Smooth muscle cell (in vitro differentiated cells): ENCODE measurements at regions not wholly inside any gene's neighbourhood (a gene's known extent, or its start where the extent isn't known, plus 50 kb on each side); places are given as distances from the start of the nearest gene placed in this dataset.

Source experiments
- DNase-seq: peaks from one replicate; lab custom pipeline; 2025; ENCODE audit not compliant: unreplicated experiment; lab: John Stamatoyannopoulos, UW
- H2AFZ ChIP-seq: fragments of 200-600 bp; sonication (generic); 2 replicates; pipeline ENCODE4 v1.6.0; 2016; ENCODE audit warnings: antibody characterized with exemption, low read depth, mild to moderate bottlenecking
- H3F3A ChIP-seq: fragments of 200-600 bp; sonication (generic); 2 replicates; pipeline ENCODE4 v1.6.0; 2017; ENCODE audit warnings: antibody characterized with exemption, low read depth
- H3K27ac ChIP-seq: fragments of 200-600 bp; sonication (generic); 2 replicates; pipeline ENCODE4 v1.5.1; 2016; ENCODE audit warnings: low read depth, mild to moderate bottlenecking
- H3K27me3 ChIP-seq: fragments of 200-600 bp; sonication (generic); 2 replicates; pipeline ENCODE4 v1.6.1; 2016; ENCODE audit warnings: low read depth, mild to moderate bottlenecking
- H3K36me3 ChIP-seq: fragments of 200-600 bp; sonication (generic); 2 replicates; pipeline ENCODE4 v1.5.1; 2016; ENCODE audit warnings: low read depth
- H3K4me1 ChIP-seq: fragments of 200-600 bp; sonication (generic); 2 replicates; pipeline ENCODE4 v1.5.1; 2016; ENCODE audit warnings: low read depth
- H3K4me2 ChIP-seq: fragments of 200-600 bp; sonication (generic); 2 replicates; pipeline ENCODE4 v1.6.0; 2016; ENCODE audit warnings: mild to moderate bottlenecking
- H3K4me3 ChIP-seq: fragments of 200-600 bp; sonication (generic); 2 replicates; pipeline ENCODE4 v1.5.1; 2016; ENCODE audit warnings: mild to moderate bottlenecking
- H3K79me2 ChIP-seq: fragments of 200-600 bp; sonication (generic); 2 replicates; pipeline ENCODE4 v1.6.0; 2016; ENCODE audit warnings: low read depth, mild to moderate bottlenecking
- H3K9ac ChIP-seq: fragments of 200-600 bp; sonication (generic); 2 replicates; pipeline ENCODE4 v1.6.0; 2016; ENCODE audit warnings: low read depth
- H3K9me3 ChIP-seq: fragments of 200-600 bp; sonication (generic); replicated peaks from 2 replicates; pipeline ENCODE4 v1.5.1; 2016; ENCODE audit warnings: low read depth
- H4K20me1 ChIP-seq: fragments of 200-600 bp; sonication (generic); 2 replicates; pipeline ENCODE4 v1.6.0; 2016; ENCODE audit warnings: low read depth
- CTCF ChIP-seq: fragments of 200-600 bp; sonication (generic); IDR thresholded peaks from 2 replicates; pipeline ENCODE4 v1.5.1; 2017; ENCODE audit warnings: borderline replicate concordance, mild to moderate bottlenecking, antibody characterized with exemption; ENCODE audit not compliant: insufficient read depth, poor library complexity, severe bottlenecking
- WGBS: methylation state at CpG from one replicate; pipeline ENCODE4 v1.1.7; 2016; ENCODE audit warnings: low lambda C conversion rate; 5-methylcytosine and 5-hydroxymethylcytosine counted together

GRCh38 chr6:130537447-130537846 is 171.6 kb downstream of the TMEM200A start:
- Histone ChIP-seq H3K27ac (no peak overlapping the region), H3K4me2 (no peak overlapping the region), H3K4me1 (no peaks in the 10 kb centered on the region), H2AFZ (no peak overlapping the region), H3K4me3 (no peak overlapping the region), H3K9me3 (no peaks in the 10 kb centered on the region), H4K20me1 (no peaks in the 10 kb centered on the region), H3K27me3 (no peaks in the 10 kb centered on the region), H3K9ac (no peak overlapping the region), H3K36me3 (no peaks in the 10 kb centered on the region), H3K79me2 (no peaks in the 10 kb centered on the region), H3F3A (no peaks in the 10 kb centered on the region)
- DNase-seq = no peak
- TF ChIP-seq CTCF = no peak
- 53% methylated on average over 1 of the region's 1 CpG for WGBS

DNA sequence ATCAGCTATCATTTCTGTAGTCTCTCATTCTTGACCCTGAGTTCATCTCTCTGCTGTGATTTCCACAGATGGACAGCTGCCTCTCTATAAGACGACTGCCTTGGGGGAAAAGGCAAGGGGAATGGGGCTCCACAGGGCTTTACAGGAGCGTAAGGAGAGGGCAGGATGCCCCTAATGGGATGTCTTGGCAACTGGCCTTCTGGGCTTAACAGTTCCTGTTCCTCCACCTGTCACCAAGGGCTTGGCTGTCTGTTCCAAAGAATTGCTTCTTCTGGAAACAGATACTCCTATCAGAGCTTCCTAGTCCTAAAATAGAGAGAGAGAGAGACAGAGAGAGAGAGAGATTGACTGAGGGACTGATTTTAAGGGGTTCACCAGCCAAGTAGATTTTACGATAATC is 181.9 kb downstream of the TMEM200A start:
- H3K4me2 ChIP-seq = no peak overlapping the region
- no peaks in the 10 kb centered on the region for H3K4me1 ChIP-seq
- H3K9ac ChIP-seq = no peak overlapping the region
- H3K4me3 ChIP-seq = no peak overlapping the region
- no peaks in the 10 kb centered on the region for H3K9me3 ChIP-seq
- H4K20me1 ChIP-seq = no peaks in the 10 kb centered on the region
- TF ChIP-seq CTCF = no peak
- H3K79me2 ChIP-seq = no peaks in the 10 kb centered on the region
- H3K36me3 ChIP-seq = no peaks in the 10 kb centered on the region
- H3K27ac ChIP-seq = no peak overlapping the region
- no peak for DNase-seq
- H3F3A ChIP-seq = no peaks in the 10 kb centered on the region
- no peak overlapping the region for H2AFZ ChIP-seq
- H3K27me3 ChIP-seq = no peaks in the 10 kb centered on the region
- WGBS = 76% methylated on average over 3 of the region's 3 CpGs

DNA sequence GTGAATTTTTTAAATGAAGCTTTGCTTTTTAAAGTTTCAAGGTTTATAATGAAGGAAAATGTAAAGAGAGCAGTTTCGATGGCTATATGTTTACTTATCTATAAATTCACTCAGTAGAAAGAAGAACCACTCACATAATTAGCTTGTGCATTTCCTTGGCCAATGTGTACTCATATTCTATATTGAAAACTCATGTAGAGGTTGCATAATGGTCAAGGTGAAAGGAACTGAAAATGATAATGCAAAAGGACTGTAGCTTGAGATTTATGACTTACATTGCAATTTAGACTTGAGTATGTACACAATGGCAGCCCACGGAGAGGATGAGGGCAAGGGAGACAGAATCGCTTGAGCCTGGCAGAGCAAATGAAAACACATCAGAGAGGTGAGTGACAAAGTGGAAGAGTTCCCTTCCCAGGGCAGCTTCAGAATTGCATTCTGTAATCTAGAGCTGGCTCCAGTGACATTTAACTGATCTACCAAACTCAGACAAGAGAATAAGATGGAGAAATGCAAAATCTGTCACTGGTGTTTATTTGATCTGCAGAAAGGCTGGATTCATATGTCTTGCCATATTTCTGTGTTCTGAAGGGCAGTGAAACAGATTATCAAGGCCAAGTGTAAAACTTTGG is 191.8 kb downstream of the TMEM200A start:
- H3K9me3 ChIP-seq = no peaks in the 10 kb centered on the region
- H3K27me3 ChIP-seq = no peaks in the 10 kb centered on the region
- DNase-seq = no peak
- WGBS = 96% methylated on average over 3 of the region's 3 CpGs
- no peaks in the 10 kb centered on the region for H3K36me3 ChIP-seq
- no peaks in the 10 kb centered on the region for H3F3A ChIP-seq
- H3K9ac ChIP-seq = no peak overlapping the region
- no peak for TF ChIP-seq CTCF
- H2AFZ ChIP-seq = peak overlapping the region; percentile 51
- H3K4me1 ChIP-seq = no peaks in the 10 kb centered on the region
- no peak overlapping the region for H3K27ac ChIP-seq
- no peaks in the 10 kb centered on the region for H4K20me1 ChIP-seq
- H3K4me3 ChIP-seq = no peak overlapping the region
- H3K4me2 ChIP-seq = no peak overlapping the region
- H3K79me2 ChIP-seq = no peaks in the 10 kb centered on the region

DNA sequence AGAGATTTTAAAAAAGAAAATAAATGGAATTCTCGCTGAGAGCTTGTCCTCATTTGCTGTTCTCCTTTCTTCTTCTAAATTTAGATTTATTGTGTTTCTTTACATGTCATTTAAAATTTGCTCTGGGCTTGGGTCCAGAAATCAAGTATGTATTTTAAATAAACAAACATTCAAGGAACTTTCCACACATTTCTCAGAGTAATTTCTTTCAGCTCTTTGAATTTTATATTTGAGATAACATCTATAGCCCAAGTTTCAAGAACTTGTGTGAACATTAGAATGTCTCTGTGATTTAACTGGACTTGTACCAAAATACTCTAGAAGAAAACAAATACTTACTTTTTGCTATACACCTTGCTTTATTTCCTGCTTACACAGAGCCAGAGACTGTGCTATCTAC is 192.3 kb downstream of the TMEM200A start:
- DNase-seq = no peak
- Histone ChIP-seq H3K4me1 (no peaks in the 10 kb centered on the region), H2AFZ (peak overlapping the region; percentile 51), H3K4me2 (no peak overlapping the region), H3K27me3 (no peaks in the 10 kb centered on the region), H4K20me1 (no peaks in the 10 kb centered on the region), H3K9ac (no peak overlapping the region), H3K4me3 (no peak overlapping the region), H3K27ac (no peak overlapping the region), H3F3A (no peaks in the 10 kb centered on the region), H3K79me2 (no peaks in the 10 kb centered on the region), H3K36me3 (no peaks in the 10 kb centered on the region), H3K9me3 (no peaks in the 10 kb centered on the region)
- TF ChIP-seq CTCF = no peak
- 94% methylated on average over 1 of the region's 1 CpG for WGBS
